ENCODE measurements at regions not wholly inside any gene's neighbourhood (a gene's known extent, or its start where the extent isn't known, plus 50 kb on each side); places are given as distances from the start of the nearest gene placed in this dataset.

DNA sequence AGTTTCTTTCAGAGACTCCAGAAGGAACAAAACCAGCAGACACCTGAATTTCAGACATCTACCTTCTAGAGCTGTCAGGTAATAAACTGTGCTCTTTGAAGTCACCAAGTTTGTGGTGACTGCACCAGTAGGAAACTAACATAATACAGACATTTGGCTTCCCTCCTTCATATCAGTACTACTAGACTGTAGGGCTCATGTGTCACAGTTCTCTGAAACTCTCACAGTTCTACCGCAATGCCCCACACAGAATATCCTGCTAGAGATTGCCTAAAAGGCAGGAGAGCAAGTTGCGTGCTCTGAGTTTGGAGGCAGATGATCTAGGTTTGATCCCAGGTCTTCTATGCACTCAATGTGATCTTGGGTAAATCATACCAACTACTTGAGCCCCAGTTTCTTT is 205.0 kb upstream of the LRFN2 start:
- TF ChIP-seq, protein P1, sequence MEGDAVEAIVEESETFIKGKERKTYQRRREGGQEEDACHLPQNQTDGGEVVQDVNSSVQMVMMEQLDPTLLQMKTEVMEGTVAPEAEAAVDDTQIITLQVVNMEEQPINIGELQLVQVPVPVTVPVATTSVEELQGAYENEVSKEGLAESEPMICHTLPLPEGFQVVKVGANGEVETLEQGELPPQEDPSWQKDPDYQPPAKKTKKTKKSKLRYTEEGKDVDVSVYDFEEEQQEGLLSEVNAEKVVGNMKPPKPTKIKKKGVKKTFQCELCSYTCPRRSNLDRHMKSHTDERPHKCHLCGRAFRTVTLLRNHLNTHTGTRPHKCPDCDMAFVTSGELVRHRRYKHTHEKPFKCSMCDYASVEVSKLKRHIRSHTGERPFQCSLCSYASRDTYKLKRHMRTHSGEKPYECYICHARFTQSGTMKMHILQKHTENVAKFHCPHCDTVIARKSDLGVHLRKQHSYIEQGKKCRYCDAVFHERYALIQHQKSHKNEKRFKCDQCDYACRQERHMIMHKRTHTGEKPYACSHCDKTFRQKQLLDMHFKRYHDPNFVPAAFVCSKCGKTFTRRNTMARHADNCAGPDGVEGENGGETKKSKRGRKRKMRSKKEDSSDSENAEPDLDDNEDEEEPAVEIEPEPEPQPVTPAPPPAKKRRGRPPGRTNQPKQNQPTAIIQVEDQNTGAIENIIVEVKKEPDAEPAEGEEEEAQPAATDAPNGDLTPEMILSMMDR (IDR thresholded peaks at IDR 0.05; ENCODE audit: insufficient read depth, low read depth, low read length) = no peak
- TF ChIP-seq EZH2 (IDR thresholded peaks at IDR 0.05; ENCODE audit: insufficient read depth, low read length) = no peak

All from astrocyte (in vitro differentiated cells and primary cell).